DND-41 (cell line): ENCODE measurements at regions not wholly inside any gene's neighbourhood (a gene's known extent, or its start where the extent isn't known, plus 50 kb on each side); places are given as distances from the start of the nearest gene placed in this dataset.
"Not testable (repeated sequence)": the region's sequence is repeated elsewhere in the genome, so short reads cannot be mapped to it uniquely, and the experiment has no call there.

Experiments
- EZH2 ChIP-seq: IDR thresholded peaks from 3 replicates; pipeline ENCODE4 v1.6.1; 2012; ENCODE audit warnings: borderline replicate concordance, low read depth, mild to moderate bottlenecking, moderate library complexity, low read length, inconsistent platforms; ENCODE audit not compliant: severe bottlenecking
- TF ChIP-seq, protein P1 (sequence below): IDR thresholded peaks from 2 replicates; pipeline ENCODE4 v1.5.1; 2012; ENCODE audit warnings: borderline replicate concordance, low read length, moderate library complexity, mild to moderate bottlenecking; ENCODE audit not compliant: poor library complexity, severe bottlenecking; ENCODE audit errors: extremely low read depth

DNA sequence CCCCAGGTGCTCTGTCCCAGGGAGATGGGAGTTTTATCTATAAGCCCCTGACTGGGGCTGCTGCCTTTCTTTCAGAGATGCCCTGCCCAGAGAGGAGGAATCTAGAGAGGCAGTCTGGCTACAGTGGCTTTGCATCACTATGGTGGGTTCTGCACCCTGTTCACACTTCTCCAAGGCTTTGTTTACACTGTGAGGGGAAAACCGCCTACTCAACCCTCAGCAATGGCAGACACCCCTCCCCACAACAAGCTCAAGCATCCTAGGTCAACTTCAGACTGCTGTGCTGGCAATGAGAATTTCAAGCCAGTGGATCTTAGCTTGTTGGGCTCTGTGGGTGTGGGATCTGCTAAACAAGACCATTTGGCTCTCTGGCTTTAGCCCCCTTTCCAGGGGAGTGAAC is 204.4 kb upstream of the THRB start:
- TF ChIP-seq, protein P1, sequence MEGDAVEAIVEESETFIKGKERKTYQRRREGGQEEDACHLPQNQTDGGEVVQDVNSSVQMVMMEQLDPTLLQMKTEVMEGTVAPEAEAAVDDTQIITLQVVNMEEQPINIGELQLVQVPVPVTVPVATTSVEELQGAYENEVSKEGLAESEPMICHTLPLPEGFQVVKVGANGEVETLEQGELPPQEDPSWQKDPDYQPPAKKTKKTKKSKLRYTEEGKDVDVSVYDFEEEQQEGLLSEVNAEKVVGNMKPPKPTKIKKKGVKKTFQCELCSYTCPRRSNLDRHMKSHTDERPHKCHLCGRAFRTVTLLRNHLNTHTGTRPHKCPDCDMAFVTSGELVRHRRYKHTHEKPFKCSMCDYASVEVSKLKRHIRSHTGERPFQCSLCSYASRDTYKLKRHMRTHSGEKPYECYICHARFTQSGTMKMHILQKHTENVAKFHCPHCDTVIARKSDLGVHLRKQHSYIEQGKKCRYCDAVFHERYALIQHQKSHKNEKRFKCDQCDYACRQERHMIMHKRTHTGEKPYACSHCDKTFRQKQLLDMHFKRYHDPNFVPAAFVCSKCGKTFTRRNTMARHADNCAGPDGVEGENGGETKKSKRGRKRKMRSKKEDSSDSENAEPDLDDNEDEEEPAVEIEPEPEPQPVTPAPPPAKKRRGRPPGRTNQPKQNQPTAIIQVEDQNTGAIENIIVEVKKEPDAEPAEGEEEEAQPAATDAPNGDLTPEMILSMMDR: not testable (repeated sequence)
- not testable (repeated sequence) for TF ChIP-seq EZH2
